Mucosa of gallbladder (tissue), 1 donor: ENCODE measurements at regions not wholly inside any gene's neighbourhood (a gene's known extent, or its start where the extent isn't known, plus 50 kb on each side); places are given as distances from the start of the nearest gene placed in this dataset.

Experiments used
- DNase-seq: peaks from one replicate; pipeline ENCODE4 v3.0.0-alpha.2; 2020; ENCODE audit warnings: low spot score
- donor health status: DM: no; HTN: no; CAD: no.

DNA sequence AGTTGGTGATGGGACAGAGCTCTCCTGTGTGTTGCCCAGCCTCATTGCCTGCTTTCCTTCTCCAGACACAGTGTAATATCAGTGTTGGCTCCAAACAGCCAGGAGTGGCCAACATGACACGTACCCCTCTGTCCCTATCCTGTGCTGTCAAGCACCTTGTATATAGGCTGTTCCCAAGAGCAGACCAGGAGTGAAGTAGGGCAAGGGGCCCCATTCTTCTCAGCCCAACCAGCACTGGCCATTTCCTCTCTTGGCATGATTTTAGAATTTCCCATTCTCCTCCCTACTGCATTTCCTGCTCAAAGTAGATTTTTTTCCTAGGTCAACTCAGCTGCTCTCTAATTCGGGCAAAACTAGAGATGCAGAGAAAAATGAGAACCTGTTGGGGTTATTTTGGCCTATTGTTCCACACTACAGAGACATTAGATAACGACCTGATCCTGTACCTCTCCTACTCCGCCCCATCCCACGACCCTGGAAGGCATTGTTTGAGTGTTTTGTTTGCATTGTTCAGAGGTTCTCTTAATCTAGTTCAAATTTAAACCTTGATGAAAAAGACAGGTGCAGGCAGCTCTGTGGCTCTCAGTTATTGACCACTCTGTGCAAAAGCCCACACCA is 95.6 kb downstream of the RASSF10 start:
- DNase-seq: no peak

GRCh38 chr11:13105237-13105844 is 96.2 kb downstream of the RASSF10 start:
- peak; percentile 59 for DNase-seq

GRCh38 chr11:13107544-13108044 is 98.5 kb downstream of the RASSF10 start:
- DNase-seq: no peak

GRCh38 chr11:13108416-13108815 is 99.3 kb downstream of the RASSF10 start:
- no peak for DNase-seq

DNA sequence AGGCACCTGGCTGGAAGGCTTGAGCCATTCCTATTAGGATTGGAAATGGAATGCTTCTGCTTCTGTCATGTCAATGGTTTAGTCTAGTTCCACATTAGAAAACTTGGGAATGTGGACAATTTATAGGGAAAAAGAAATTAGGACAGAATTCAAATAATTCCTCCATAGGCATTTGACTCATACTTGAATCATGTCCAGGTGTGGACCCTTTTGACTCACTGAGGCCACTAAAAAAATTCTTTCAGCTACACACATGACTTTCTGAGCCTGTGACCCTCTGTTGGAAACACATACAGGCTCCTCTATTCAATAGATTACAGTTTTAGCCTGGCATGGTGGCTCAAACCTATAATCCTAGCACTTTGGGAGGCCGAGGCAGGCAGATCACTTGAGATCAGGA is 100.5 kb downstream of the RASSF10 start:
- no peak for DNase-seq

GRCh38 chr11:13110145-13110544 is 101.0 kb downstream of the RASSF10 start:
- no peak for DNase-seq

- DNase-seq: no peak
These were observed 102.1 kb downstream of the RASSF10 start for GRCh38 chr11:13110929-13111812.

GRCh38 chr11:13111813-13112130 is 102.7 kb downstream of the RASSF10 start:
- DNase-seq: no peak

- no peak for DNase-seq
These were observed 105.7 kb downstream of the RASSF10 start for GRCh38 chr11:13114566-13115379.

- no peak for DNase-seq
These were observed 106.2 kb downstream of the RASSF10 start for GRCh38 chr11:13115380-13115675.

DNA sequence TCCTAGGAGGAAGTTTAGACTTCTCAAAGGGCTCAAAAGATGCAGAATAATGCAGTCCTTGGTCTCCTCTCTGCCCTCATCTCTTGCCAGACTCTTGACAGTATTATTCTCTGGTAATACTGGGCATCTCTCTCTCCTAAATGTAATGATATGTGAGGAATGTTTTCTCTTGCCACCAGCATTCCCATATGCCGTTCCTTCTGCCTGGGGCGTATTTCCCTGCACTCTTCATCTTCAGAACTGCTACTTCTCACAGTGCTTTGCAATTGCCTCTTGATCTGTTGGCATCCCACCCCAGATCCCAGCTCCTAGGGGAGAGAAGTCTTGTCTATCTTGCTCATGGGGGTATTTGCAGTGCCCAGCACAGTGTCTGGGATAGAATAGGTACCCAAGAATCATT is 107.4 kb downstream of the RASSF10 start:
- no peak for DNase-seq

DNA sequence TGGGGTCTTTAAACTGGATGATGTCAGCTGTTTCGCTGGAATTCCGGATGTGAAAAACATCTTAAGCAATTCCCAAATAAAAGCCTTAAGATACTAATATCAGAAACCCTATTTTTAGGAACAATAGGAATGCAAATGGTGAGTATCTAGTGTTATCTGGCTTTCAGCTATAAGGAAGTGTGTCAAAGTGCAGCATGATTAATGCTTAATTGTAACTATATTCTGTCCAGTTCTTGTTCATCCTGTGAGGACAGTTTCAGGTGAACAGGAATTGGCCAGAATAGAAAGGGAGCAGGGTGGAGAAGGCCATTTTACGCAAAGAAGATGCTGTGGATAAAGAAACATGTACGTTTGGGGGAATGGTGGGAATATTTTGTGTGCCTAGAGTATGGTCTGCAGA is 108.2 kb downstream of the RASSF10 start:
- DNase-seq: no peak

DNA sequence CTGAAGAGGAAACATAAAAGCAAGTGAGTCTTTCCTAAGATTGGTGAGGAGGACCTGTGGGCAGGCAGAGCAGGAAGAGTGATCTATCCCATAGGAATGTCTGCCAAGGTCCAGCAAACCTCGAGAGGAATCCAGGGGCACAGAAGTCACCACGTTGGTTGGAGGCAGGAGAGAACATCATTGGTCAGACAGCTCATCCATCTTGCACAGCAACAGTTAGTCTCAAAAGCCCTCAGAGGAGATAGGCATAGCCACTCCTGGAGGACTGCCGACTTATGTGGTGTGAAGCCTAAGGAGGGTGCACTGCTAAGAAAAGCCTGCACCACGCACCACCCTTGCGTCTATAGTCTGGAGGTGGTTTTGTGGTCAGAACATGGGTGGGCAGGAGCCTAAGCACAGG is 109.1 kb downstream of the RASSF10 start:
- no peak for DNase-seq

- DNase-seq: no peak
These were observed 109.5 kb downstream of the RASSF10 start for GRCh38 chr11:13118650-13119049.

DNA sequence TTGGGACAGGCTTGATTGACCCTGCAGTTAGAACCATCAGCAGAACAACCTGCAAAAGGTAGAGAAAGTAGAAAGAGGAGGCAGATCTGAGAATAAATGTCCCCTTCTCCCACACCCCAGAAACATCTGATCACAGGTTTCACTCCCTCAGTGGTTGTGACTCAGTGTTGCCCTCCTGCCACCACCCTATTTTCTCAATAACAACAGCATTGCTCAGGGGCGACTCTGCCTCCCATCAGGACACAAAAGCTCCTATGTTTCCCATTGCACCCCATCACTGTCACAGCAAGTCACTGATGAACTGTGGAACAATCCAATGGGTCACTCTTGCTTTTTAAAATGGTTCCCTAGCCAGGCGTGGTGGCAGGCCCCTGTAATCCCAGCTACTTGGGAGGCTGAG is 110.2 kb downstream of the RASSF10 start:
- DNase-seq: no peak

DNA sequence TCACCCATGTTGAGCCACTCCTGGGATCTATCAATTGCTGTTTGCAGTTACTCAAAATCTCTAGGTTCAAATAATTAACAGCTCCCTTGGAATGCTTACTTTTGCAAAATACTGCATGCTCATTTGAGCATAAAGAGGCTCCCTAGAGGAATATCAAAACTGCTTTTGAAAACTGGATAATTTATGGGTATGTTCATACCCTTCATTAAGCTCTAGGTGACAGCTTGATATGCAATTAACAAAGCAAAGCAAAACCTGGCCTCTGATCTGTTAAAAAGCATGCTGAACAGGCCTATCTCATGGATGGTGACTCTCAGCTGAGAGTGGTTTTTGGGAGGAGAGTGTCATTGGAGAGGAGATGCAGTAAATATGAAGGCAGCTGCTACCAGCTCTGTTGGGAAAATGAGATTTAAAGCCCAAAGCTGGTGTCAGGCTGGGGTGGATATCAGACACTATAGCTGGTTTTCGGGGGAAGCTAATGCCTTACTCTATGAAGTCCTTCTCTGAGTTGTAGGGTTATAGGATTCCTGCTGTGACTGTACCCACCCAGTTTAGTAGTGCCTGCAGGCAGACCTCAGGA is 110.9 kb downstream of the RASSF10 start:
- DNase-seq: no peak

GRCh38 chr11:13120691-13121090 is 111.6 kb downstream of the RASSF10 start:
- DNase-seq: no peak

DNA sequence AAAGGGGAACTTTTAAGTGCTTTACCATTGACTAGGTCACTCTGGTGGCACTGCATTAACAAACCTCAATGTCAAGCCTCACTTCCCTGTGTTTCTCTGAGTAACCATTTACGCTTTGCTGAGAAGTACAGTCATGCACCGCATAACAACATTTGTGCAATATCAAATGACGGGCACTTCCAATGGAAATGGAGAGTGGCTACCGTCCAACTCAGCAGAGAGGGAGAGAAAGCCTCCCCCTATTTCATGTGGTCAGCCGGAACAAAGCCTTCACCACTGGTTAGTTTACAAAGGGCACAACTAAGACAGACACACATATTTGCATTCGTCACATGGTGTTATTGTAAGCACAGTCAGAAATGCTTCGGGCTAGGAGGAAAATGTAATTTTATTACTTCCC is 117.3 kb downstream of the RASSF10 start:
- no peak for DNase-seq

GRCh38 chr11:13127161-13127560 is 118.0 kb downstream of the RASSF10 start:
- no peak for DNase-seq

- DNase-seq: no peak
These were observed 119.2 kb downstream of the RASSF10 start for GRCh38 chr11:13128354-13128753.

GRCh38 chr11:13134066-13134465 is 125.0 kb downstream of the RASSF10 start:
- no peak for DNase-seq

DNA sequence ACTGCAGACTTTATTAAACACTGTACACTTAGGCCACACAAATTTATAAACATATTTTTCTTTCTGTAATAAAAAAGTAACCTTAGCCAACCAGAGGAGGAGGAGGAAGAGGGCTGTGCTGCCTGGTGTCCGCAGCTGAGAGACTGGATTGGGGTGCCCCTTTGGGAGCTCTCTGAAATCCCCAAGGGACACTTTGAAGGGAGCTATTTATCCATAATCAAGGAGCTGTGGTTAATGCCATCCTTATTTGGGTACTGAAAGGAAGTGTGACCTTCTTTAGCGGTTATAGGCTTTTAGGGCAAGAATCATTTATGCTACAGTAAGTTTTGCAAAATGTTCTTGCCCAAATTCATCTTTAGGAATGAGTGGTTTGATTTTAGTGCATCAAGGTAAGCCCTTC is 125.8 kb downstream of the RASSF10 start:
- DNase-seq: no peak
